ENCODE measurements at regions not wholly inside any gene's neighbourhood (a gene's known extent, or its start where the extent isn't known, plus 50 kb on each side); places are given as distances from the start of the nearest gene placed in this dataset.

GRCh38 chr12:105469211-105469610 is 138.7 kb downstream of the C12orf75 start:
- no peaks in the 10 kb centered on the region for H3K27me3 ChIP-seq
- H3K4me1 ChIP-seq, result no peaks in the 10 kb centered on the region
- H3K9ac ChIP-seq (ENCODE audit: low read depth in 2 of 2, low read length in 2 of 2), result no peak overlapping the region
- no peak for TF ChIP-seq CTCF (IDR thresholded peaks at IDR 0.05)
- H3K36me3 ChIP-seq, result no peaks in the 10 kb centered on the region
- no peak overlapping the region for H3K4me3 ChIP-seq
- intact Hi-C loops (cut with DNase I), result no loop called here
- no peak for DNase-seq
- H3K27ac ChIP-seq, result no peak overlapping the region
- H3K9me3 ChIP-seq, result no peaks in the 10 kb centered on the region

GRCh38 chr12:105469701-105470100 is 139.2 kb downstream of the C12orf75 start:
- Histone ChIP-seq H3K9me3 (no peaks in the 10 kb centered on the region), H3K4me1 (no peaks in the 10 kb centered on the region), H3K9ac (ENCODE audit: low read depth in 2 of 2, low read length in 2 of 2) (no peak overlapping the region), H3K36me3 (no peaks in the 10 kb centered on the region), H3K4me3 (no peak overlapping the region), H3K27ac (no peak overlapping the region), H3K27me3 (no peaks in the 10 kb centered on the region)
- no peak for TF ChIP-seq CTCF (IDR thresholded peaks at IDR 0.05)
- DNase-seq, result no peak
- intact Hi-C loops (cut with DNase I), result no loop called here

GRCh38 chr12:105470102-105470501 is 139.6 kb downstream of the C12orf75 start:
- Histone ChIP-seq H3K4me3 (no peak overlapping the region), H3K36me3 (no peaks in the 10 kb centered on the region), H3K27me3 (no peaks in the 10 kb centered on the region), H3K4me1 (no peaks in the 10 kb centered on the region), H3K27ac (no peak overlapping the region), H3K9ac (ENCODE audit: low read depth in 2 of 2, low read length in 2 of 2) (no peak overlapping the region), H3K9me3 (no peaks in the 10 kb centered on the region)
- DNase-seq, result no peak
- no peak for TF ChIP-seq CTCF (IDR thresholded peaks at IDR 0.05)
- intact Hi-C loops (cut with DNase I), result no loop called here

- Histone ChIP-seq H3K27ac (no peak overlapping the region), H3K9me3 (no peaks in the 10 kb centered on the region), H3K4me1 (no peaks in the 10 kb centered on the region), H3K9ac (ENCODE audit: low read depth in 2 of 2, low read length in 2 of 2) (no peak overlapping the region), H3K4me3 (no peak overlapping the region), H3K27me3 (no peaks in the 10 kb centered on the region), H3K36me3 (no peaks in the 10 kb centered on the region)
- no peak for TF ChIP-seq CTCF (IDR thresholded peaks at IDR 0.05)
- intact Hi-C loops (cut with DNase I), result no loop called here
- no peak for DNase-seq
Observed at GRCh38 chr12:105470601-105471000, 140.1 kb downstream of the C12orf75 start.

- no peak for DNase-seq
- intact Hi-C loops (cut with DNase I), result no loop called here
- Histone ChIP-seq H3K4me3 (no peak overlapping the region), H3K36me3 (no peaks in the 10 kb centered on the region), H3K9me3 (no peaks in the 10 kb centered on the region), H3K27me3 (no peaks in the 10 kb centered on the region), H3K27ac (no peak overlapping the region), H3K4me1 (no peaks in the 10 kb centered on the region), H3K9ac (ENCODE audit: low read depth in 2 of 2, low read length in 2 of 2) (no peak overlapping the region)
- no peak for TF ChIP-seq CTCF (IDR thresholded peaks at IDR 0.05)
Observed at GRCh38 chr12:105474672-105475071, 144.2 kb downstream of the C12orf75 start.

GRCh38 chr12:105476616-105477015 is 146.1 kb downstream of the C12orf75 start:
- Histone ChIP-seq H3K9me3 (no peaks in the 10 kb centered on the region), H3K9ac (ENCODE audit: low read depth in 2 of 2, low read length in 2 of 2) (no peak overlapping the region), H3K27me3 (no peaks in the 10 kb centered on the region), H3K4me1 (no peaks in the 10 kb centered on the region), H3K4me3 (no peak overlapping the region), H3K27ac (no peak overlapping the region), H3K36me3 (no peaks in the 10 kb centered on the region)
- TF ChIP-seq CTCF (IDR thresholded peaks at IDR 0.05), result no peak
- no peak for DNase-seq
- intact Hi-C loops (cut with DNase I), result no loop called here

Measured in colonic mucosa (tissue), 4 donors.